Forelimb muscle (tissue), 1 donor: ENCODE measurements at regions not wholly inside any gene's neighbourhood (a gene's known extent, or its start where the extent isn't known, plus 50 kb on each side); places are given as distances from the start of the nearest gene placed in this dataset.
"Not testable (repeated sequence)": the region's sequence is repeated elsewhere in the genome, so short reads cannot be mapped to it uniquely, and the experiment has no call there.

Experiments used
- DNase-seq: peaks from one replicate; pipeline ENCODE4 v3.0.0-alpha.2; 2013; ENCODE audit warnings: low read depth

DNA sequence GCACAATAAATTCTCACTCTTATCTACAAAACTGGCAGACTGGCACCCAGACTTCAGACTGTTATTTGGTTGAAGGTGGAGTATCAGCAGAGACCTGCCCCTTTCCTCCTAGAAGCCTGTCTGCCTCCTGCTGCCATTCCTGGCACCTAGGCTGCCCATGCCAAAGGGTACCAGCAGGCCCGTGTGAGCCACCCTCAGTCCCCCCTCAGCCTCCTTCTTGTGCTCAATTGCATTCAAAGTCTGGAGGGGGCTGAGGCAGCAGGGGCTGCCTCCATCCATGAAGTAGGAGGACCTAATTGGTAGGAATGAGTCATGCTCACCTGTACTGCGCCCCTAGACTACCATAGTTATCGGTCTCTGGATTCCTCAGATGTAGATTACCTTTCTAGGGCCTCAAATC, 440.9 kb upstream of the GRM3 start:
- no peak for DNase-seq

DNA sequence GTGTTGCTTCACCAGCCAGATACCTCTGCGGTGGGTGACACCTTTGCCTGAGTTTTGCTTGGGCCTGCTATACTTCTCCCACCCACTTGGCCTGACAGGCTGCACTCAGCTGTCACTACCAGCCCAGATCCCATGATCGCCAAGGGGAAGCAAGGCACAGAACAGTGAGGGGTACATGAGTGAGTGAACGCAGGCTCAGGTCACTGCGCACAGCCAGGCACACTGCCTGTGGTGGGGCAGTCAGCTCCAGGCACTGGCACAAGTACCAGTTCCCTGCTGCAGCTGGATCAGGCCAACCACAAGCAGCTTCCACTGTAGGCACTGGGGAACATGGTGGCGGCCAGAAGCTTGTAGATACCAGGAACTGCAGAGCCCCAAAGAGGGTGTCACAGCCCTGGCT, 441.9 kb upstream of the GRM3 start:
- no peak for DNase-seq

DNA sequence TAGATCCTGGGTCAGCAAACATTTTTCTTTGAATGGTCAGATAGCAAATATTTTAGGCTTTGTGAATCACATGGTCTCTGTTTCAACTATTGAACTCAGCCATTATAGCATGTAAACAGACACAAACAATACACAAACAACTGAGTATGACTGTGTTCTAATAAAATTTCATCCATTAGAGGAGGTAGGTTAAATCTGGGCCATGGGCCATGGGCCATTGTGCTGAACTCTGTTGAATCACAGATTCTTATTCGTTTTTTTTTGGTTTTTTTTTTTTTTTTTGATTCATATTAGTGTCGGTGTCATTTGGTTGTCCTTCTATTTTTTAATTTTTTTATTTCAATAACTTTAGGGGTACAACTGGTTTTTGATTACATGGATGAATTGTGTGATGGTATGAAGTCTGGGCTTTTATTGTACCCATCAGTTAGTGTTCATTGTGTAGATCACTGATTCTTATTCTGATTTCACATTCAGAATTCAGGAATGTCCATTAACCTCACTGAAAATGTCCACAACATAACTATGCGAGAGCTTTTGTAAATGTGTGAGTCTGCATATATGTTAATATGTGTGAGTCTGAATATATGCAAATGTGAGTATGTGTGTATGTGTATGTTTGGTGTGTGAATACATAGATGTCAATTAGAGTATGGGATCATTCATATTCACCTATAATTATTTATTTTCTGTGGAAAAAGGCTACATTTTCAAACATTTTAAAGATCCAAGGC, 443.7 kb upstream of the GRM3 start:
- DNase-seq = no peak

DNA sequence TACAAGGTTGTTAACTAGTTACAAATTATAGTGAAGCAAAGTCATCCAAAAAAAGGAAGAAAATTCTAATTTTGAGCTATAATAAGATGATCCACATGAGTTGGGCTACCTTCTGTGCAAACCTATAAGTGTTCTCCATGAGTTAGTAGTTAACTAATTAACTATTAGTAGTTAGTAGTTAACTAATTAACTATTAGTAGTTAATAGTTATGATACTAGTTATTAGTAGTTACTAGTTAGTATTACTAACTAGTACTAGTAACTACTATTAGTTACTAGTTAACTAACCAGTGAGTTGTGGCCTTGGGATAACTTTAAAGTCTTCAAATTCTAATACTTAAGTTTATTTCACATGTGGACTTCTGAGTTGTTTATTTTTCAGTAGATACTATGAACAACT, 453.4 kb upstream of the GRM3 start:
- no peak for DNase-seq

- DNase-seq = no peak
Measured at GRCh38 chr7:86181474-86181873, 462.2 kb upstream of the GRM3 start.

DNA sequence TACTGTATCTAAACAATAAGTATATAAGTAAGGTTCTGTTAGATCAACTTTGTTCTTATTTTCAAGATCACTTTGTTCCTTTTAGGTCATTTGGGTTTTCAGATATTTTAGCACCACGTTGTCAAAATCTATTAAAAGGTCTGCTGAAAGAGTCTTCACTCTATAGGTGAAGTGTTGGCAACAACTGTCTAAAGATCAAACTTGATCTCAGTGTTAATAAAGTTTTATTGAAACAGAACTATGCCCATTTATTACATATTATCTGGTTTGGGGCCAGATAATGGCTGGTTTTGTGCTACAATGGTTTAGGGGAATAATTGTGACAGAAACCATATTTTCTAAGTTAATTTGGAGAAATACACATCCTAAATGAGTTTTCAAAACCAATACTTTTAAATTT, 478.9 kb upstream of the GRM3 start:
- DNase-seq = no peak

GRCh38 chr7:86158111-86158510, 485.6 kb upstream of the GRM3 start:
- DNase-seq = no peak

- DNase-seq = no peak
Measured at GRCh38 chr7:86155623-86156022, 488.1 kb upstream of the GRM3 start.

- no peak for DNase-seq
Measured at GRCh38 chr7:86152926-86153325, 490.8 kb upstream of the GRM3 start.

- DNase-seq = no peak
Measured at GRCh38 chr7:86149024-86149665, 494.6 kb upstream of the GRM3 start.

- no peak for DNase-seq
Measured at GRCh38 chr7:86148501-86148900, 495.2 kb upstream of the GRM3 start.

DNA sequence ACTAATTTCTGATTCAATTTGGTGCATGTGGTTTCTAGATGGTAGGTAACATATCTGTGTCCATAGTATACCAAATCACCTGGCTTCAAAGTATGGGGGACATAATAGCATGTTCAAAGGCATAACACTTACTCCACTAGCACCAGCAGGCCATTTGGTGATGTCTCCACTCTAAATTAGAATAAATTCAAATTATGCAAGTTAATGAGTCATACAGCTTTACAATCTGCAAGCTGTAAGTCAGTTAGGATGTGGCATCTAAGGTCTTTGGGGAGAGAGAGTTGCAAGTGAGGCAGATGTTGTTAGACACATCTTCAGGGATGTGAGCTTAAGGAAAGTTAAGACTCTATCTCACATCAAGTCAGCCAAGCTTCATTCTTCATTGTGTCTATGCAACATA, 506.4 kb upstream of the GRM3 start:
- no peak for DNase-seq

- DNase-seq = no peak
Measured at GRCh38 chr7:86130268-86130667, 513.4 kb upstream of the GRM3 start.

- DNase-seq = no peak
Measured at GRCh38 chr7:86123476-86123875, 520.2 kb upstream of the GRM3 start.

DNA sequence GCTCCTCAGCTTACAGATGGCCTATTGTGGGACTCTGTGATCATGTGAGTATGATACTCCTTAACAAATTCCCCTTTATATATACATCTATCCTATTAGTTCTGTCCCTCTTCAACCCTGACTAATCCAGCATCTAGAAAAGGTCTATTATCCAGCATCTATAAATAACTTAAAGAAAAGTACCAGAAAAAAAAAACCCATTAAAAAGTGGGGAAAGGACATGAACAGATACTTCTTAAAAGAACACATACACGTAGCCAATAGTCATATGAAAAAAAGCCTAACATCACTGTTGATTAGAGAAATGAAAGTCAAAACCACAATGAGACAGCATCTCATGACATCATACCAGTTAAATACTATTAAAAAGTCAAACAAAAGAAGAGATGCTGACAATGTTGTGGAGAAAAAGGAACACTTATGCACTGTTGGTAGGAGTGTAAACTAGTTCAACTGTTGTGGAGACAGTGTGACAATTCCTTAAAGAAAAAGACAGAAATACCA, 549.5 kb upstream of the GRM3 start:
- DNase-seq = no peak

DNA sequence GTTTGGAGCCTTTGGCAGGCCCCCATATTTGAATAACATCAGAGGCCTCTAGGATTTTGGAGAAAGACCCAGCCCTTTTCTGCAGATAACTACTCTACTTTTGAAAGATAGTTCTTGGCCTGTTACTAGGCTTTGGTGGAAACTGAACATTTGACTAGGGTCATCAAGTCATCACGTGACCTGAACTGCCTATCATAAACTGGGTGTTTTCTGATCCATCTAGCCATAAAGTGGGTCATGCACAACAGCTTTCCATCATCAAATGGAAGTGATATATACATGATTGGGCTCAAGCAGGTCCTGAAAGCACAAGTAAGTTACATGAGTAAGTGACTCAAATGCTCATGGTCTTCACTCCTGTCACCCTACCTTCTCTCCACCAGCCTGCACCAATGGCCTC, 552.3 kb upstream of the GRM3 start:
- DNase-seq = no peak

DNA sequence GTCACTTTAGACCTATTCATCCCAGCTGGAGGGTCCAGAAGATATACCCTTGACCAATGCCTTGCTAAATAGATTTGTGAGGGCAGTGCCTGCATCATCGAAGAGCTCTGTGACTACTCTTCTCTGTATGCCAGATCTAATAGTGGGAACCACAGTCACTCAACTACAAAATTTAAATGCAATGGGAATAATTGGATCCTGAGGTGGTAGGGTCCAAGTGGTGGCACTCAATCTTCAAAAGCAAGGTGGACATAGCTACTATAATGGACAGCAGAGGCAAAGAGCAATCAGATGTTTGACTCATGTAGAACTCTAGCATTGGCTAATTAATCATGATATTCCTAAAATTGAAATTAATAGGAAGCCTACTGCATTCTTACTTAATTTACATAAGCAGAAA, 554.3 kb upstream of the GRM3 start:
- no peak for DNase-seq

GRCh38 chr7:86064572-86064971, 579.1 kb upstream of the GRM3 start:
- not testable (repeated sequence) for DNase-seq

GRCh38 chr7:86058649-86059048, 585.1 kb upstream of the GRM3 start:
- DNase-seq = no peak

- no peak for DNase-seq
Measured at GRCh38 chr7:86050918-86051317, 592.8 kb upstream of the GRM3 start.

DNA sequence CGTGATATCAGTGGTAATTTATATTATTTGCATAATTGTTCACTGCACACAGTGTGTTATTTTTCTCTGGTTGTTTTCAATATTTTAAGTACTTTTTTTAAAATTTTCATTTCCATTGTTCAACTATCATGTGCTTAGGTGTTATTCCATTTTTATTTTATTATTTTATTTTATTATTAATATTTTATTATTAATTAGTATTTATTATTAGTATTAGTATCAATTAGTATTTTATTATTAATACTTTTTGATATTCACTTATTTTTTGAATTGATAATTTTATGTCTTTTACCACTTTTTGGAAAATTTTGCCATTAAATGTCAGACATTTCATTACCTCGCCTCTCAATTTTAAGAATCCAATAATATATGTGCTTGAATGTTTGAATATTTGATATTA, 593.8 kb upstream of the GRM3 start:
- no peak for DNase-seq

- DNase-seq = not testable (repeated sequence)
Measured at GRCh38 chr7:86045197-86045596, 598.5 kb upstream of the GRM3 start.

- no peak for DNase-seq
Measured at GRCh38 chr7:86025807-86026206, 617.9 kb upstream of the GRM3 start.

- no peak for DNase-seq
Measured at GRCh38 chr7:86013662-86014061, 630.0 kb upstream of the GRM3 start.
